Neural cell (in vitro differentiated cells): ENCODE measurements at regions not wholly inside any gene's neighbourhood (a gene's known extent, or its start where the extent isn't known, plus 50 kb on each side); places are given as distances from the start of the nearest gene placed in this dataset.

ENCODE experiments used
- CTCF ChIP-seq: fragments of 450-650 bp; IDR thresholded peaks from 2 replicates; pipeline ENCODE4 v1.5.1; 2014; ENCODE audit warnings: antibody characterized with exemption, mild to moderate bottlenecking, moderate library complexity; ENCODE audit not compliant: poor library complexity, severe bottlenecking
- EP300 ChIP-seq: fragments of 450-650 bp; conservative IDR thresholded peaks from 2 replicates; pipeline ENCODE4 v1.6.1; 2014; ENCODE audit warnings: antibody characterized with exemption, mild to moderate bottlenecking, moderate library complexity; ENCODE audit not compliant: poor library complexity, severe bottlenecking
- EZH2 ChIP-seq: fragments of 200-600, 300-800 bp; shearing (Covaris generic), sonication (generic); IDR thresholded peaks from 2 replicates; pipeline ENCODE4 v1.6.1; 2014; ENCODE audit warnings: antibody characterized with exemption, low read length, borderline replicate concordance, mild to moderate bottlenecking; ENCODE audit not compliant: insufficient read depth, poor library complexity, severe bottlenecking
- MXI1 ChIP-seq: fragments of 450-650 bp; conservative IDR thresholded peaks from 2 replicates; pipeline ENCODE4 v1.6.1; 2014; ENCODE audit warnings: antibody characterized with exemption, mild to moderate bottlenecking; ENCODE audit not compliant: poor library complexity, severe bottlenecking
- POLR2AphosphoS5 ChIP-seq: IDR thresholded peaks from 2 replicates; pipeline ENCODE4 v1.6.1; 2012
- RAD21 ChIP-seq: fragments of 450-650 bp; conservative IDR thresholded peaks from 2 replicates; pipeline ENCODE4 v1.6.1; 2014; ENCODE audit warnings: antibody characterized with exemption, mild to moderate bottlenecking, moderate library complexity
- REST ChIP-seq: IDR thresholded peaks from 2 replicates; pipeline ENCODE4 v1.6.1; 2012; ENCODE audit warnings: borderline replicate concordance
- SMC3 ChIP-seq: fragments of 450-650 bp; conservative IDR thresholded peaks from 2 replicates; pipeline ENCODE4 v1.6.1; 2014; ENCODE audit warnings: antibody characterized with exemption, mild to moderate bottlenecking, moderate library complexity; ENCODE audit not compliant: poor library complexity
- TAF1 ChIP-seq: IDR thresholded peaks from 2 replicates; pipeline ENCODE4 v1.6.1; 2012; ENCODE audit warnings: low read depth

- TF ChIP-seq POLR2AphosphoS5 (no peak), CTCF (no peak), SMC3 (no peak), TAF1 (no peak), REST (no peak), EZH2 (no peak), EP300 (no peak), RAD21 (no peak), MXI1 (no peak)
These were observed 228.2 kb upstream of the DIPK2B start for GRCh38 chrX:45428831-45429230.
